Stimulated activated CD4-positive, alpha-beta T cell treated with anti-CD3 and anti-CD28 coated beads, TNF-alpha, amount 100 ng/mL, for 24 hours (primary cell): ENCODE measurements at regions not wholly inside any gene's neighbourhood (a gene's known extent, or its start where the extent isn't known, plus 50 kb on each side); places are given as distances from the start of the nearest gene placed in this dataset.

Source experiments
- DNase-seq, 3 experiments: peaks; one replicate each; pipeline ENCODE4 v3.0.0-alpha.2; 2020; ENCODE audit warnings: low read depth in 3 of 3

DNA sequence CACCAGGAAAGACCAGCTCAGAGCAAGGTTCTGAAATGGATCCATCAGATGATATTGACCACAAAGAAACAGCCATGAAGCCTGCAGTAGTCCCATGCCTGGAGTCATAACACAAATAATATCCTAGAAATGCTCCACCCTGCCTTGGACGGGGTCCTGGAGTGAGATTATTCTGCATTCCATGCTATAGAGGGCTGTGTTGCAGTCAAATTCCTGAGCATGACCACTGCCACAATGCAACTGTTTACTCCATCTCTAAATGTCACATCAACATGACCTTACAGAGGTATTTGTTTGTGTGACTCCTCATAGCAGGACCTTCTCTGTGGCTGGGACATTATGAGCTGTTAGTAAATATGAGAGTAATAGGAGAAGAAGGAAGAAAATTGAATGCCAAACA is 257.5 kb upstream of the TCF21 start:
- no peak for DNase-seq

DNA sequence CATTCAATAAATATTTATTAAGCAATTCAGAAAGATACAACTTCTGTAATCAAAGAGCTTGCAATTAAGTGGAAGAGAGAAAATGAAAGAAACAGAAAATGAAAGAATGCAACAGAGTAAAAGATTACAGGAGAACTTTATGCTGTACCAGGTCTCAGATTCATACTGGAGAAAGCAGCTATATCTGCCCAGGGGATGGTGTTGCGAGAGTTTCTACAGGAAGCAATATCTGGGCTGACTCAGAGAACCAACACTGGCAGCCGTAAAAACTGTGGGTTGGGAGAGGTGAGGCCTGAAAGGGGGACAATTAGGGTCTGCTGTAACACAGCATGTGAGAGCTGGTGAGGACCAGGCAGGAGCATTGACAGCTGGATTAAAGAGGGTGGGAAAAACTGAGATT is 256.7 kb upstream of the TCF21 start:
- DNase-seq = no peak

GRCh38 chr6:133632906-133633305 is 256.0 kb upstream of the TCF21 start:
- DNase-seq = no peak

- no peak for DNase-seq
These were observed 254.4 kb upstream of the TCF21 start for GRCh38 chr6:133634474-133634873.

- no peak for DNase-seq
These were observed 253.5 kb upstream of the TCF21 start for GRCh38 chr6:133635447-133635846.

DNA sequence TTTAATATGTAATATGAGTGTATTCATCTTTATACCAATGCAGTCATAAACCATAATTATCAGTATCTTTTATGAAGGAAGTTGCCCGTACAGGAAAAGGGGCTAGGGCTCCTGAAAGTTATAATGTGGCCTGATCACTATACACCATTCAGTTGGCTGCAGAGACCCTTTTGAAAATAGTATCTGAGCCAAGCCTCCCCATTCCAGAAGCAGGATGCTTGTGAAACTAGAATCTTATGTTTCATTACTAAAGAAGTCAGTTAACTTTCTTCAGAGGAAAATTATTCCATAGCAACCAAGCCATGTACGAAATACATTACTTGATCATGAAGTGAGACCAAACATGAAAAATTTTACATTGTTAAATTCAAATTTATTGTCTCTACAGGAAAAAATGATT is 251.5 kb upstream of the TCF21 start:
- no peak for DNase-seq

DNA sequence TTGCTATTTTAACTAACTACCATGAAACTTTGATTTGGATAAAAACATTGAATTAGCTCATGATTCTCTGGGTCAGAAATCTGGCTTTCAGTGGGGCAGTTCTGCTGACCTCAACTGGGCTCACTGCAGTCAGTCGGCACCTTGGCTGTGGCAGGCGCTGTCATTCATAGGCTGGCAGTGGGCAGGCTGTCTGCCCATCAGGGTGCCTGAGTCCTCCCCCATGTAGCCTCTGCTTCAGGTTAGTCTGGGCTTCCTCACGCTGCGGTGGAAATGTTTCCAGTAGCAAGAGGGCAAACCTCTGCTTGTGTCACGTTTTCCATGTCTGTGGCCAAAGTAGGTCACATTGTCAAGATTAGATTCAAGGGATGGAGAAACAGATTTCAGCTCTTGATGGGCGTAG is 251.0 kb upstream of the TCF21 start:
- DNase-seq = no peak

- no peak for DNase-seq
These were observed 247.8 kb upstream of the TCF21 start for GRCh38 chr6:133641104-133641503.

GRCh38 chr6:133644548-133644891 is 244.4 kb upstream of the TCF21 start:
- DNase-seq = no peak

GRCh38 chr6:133644892-133645619 is 243.9 kb upstream of the TCF21 start:
- DNase-seq = no peak

GRCh38 chr6:133645966-133646740 is 242.8 kb upstream of the TCF21 start:
- no peak for DNase-seq

DNA sequence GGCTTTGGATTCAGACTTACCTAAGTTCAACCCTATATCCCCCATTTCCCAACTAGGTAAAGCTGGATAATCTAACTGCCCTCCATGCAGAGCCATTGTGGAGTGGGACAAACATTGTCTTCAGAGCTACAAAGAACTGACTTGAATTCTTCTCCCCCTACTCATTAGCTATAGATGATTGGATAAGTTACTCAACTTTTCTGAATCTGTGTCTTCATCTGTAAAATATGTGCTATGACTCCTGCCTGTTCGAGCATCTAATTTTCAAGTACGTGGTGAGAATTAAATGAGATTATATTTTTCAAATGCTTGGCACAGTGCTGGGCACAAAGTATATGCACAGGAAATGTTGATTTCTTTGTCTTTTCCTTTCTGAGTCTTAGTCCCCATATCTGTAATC is 240.3 kb upstream of the TCF21 start:
- DNase-seq = no peak

DNA sequence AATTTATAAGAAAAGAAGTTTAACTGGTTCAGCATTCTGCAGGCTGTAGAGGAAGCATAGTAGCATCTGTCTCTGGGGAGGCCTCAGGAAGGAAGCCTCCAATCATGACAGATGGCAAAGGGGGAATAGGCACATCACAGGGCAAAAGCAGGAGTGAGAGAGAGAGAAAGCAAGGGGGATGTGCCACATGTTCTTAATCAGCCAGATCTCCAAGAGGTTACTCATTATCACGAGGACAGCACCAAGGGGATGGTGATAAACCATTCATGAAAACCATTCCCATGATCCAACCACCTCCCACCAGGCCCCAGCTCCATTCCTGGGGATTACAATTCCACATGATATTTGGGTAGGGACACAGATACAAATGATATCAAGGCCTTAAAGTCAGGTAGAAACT is 217.5 kb upstream of the TCF21 start:
- DNase-seq = no peak

- DNase-seq = no peak
These were observed 215.9 kb upstream of the TCF21 start for GRCh38 chr6:133673056-133673455.

- no peak for DNase-seq
These were observed 214.3 kb upstream of the TCF21 start for GRCh38 chr6:133674661-133675060.

DNA sequence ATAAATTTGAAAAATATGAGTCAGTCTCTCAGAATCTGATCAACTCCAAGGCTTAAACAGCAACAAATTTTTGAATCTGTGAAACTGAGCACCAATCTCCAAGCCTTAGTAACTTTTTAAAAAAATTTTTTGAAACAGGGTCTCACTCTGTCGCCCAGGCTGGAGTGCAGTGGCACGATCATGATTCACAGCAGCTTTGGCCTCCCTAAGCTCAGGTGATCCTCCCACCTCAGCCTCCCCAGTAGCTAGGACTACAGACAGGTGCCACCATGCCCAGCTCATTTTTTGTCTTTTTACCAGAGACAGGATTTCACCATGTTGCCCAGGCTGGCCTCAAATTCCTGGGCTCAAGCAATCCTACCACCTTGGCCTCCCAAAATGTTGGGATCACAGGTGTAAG is 207.9 kb upstream of the TCF21 start:
- DNase-seq = no peak

- DNase-seq = no peak
These were observed 207.0 kb upstream of the TCF21 start for GRCh38 chr6:133681891-133682290.

DNA sequence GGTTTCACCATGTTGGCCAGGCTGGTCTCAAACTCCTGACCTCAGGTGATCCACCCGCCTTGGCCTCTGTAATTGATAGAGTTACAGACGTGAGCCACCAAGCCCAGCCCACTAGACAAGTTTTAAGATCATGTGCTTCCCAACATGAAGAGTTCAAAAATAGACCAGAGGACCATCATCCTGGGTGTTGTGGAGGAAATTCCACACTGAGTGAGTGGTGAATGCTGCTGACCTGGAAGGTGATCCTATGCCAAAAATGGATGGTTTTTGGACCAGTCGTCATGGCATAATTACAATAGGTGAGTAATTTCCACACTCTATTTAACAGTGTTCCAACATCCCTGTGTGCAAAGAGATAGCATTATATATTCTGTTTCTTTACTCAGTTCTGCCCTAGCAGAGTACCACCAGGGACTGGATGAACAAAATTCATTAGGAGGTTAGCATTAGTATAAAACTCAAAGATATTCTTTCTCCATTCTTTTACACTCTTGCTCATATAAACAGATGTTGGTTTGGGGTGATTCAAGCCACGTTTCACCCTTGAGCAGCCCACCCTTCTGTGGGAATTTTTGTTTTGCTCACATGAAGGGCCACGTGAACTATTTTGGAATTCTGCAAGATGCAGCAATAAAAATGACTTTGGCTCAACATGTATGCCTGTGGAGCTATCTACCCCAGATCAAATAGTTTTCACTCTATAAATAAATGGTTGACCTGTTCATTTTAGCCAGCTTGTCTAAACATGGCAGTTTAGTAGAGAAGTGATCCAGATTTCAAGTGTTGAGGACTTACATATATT is 206.2 kb upstream of the TCF21 start:
- no peak for DNase-seq

DNA sequence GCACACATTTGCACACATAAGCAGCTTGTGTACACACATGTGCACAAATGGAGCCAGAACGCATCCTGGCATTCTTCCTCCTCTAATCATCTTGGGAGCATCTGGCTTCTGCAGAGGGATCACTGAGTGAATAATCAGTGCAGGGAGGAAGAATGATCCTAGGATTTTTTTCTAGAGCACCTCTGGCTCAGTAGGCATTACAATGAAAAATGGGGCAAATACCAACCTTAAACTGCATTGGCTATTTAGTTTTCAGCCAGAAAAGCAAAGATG is 205.7 kb upstream of the TCF21 start:
- no peak for DNase-seq

DNA sequence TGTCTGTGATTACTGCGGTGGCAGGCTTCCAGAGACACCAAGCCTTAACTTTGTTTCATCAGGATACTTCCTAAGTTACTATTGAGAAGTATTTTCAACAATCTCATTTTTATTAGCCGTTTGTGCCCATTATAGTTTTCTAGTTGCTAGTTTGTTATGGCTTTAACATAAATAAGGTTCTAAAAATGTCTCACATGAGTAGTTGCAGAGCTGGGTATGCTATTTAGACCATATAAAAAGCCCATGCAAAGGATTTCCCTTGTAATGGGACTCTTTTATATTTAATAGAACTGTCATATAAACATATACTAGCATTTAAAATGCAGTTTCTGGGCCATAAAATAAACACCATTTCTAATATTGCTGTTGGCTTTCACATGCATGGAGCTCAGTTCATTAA is 205.3 kb upstream of the TCF21 start:
- no peak for DNase-seq

DNA sequence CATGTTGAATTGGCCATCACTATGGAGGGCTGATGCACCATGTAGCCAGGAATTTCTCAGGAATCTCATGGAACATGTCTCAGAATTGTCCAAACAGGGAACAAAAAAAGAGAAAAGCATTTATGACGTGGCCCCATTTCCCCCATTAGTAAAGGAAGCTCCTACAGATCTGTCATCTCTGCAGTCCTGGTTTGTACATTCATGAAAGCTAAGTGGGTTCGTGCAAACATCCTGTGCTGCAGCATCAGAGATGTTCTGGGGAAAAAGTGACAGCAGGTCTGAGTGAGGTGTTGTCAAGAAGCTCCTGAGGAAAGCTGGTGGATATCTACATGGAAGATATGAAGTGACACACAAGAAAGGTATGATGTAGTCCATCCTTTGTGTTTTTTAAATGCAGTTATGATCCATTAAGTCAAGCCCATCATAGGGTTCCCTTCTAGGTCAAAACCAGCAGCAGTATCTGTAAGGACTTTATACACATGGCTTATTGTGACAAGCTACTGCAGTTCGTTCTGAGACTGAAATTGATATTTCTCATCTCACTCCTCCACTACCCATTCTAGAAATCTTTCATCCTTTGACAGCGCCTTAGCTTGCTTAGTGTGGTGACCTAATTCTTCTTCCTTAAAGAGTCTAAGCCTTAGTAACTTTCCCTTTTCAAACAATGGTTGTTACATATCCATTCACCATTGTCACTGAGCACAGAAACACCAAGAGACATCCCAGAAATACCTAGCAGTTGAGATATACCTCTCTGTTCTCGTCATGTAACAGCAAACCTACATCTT is 200.0 kb upstream of the TCF21 start:
- no peak for DNase-seq

- DNase-seq = no peak
These were observed 199.1 kb upstream of the TCF21 start for GRCh38 chr6:133689863-133690262.
